ENCODE measurements at regions not wholly inside any gene's neighbourhood (a gene's known extent, or its start where the extent isn't known, plus 50 kb on each side); places are given as distances from the start of the nearest gene placed in this dataset.

DNA sequence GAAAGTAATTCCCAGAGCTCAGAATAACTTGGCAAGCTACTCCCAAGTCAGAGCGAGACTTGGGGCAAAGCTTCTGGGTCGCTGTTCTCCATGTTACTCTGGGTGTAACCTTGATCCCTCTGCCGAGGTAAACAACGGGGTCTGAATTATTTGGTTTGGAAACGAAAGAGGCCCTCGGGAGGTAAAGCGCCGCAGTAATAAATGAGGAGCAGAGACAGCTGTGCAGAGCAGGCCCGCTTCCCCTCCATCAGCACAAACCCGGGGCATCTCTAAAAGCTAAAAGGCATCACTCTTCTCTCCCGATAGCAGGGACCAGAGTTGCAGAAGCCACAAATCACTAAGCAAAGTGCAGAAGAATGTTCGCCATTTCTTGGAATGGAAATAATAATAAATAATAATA lies 561.5 kb downstream of the BCOR start:
- no peaks in the 10 kb centered on the region for H3K9me3 Mint-ChIP-seq
- no peak overlapping the region for H3K27ac Mint-ChIP-seq
- no peak overlapping the region for H3K4me3 Mint-ChIP-seq
- ChIA-PET CTCF (no interaction called here), POLR2A (no interaction called here)
- TF ChIP-seq, protein P1, sequence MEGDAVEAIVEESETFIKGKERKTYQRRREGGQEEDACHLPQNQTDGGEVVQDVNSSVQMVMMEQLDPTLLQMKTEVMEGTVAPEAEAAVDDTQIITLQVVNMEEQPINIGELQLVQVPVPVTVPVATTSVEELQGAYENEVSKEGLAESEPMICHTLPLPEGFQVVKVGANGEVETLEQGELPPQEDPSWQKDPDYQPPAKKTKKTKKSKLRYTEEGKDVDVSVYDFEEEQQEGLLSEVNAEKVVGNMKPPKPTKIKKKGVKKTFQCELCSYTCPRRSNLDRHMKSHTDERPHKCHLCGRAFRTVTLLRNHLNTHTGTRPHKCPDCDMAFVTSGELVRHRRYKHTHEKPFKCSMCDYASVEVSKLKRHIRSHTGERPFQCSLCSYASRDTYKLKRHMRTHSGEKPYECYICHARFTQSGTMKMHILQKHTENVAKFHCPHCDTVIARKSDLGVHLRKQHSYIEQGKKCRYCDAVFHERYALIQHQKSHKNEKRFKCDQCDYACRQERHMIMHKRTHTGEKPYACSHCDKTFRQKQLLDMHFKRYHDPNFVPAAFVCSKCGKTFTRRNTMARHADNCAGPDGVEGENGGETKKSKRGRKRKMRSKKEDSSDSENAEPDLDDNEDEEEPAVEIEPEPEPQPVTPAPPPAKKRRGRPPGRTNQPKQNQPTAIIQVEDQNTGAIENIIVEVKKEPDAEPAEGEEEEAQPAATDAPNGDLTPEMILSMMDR (IDR thresholded peaks at IDR 0.05): no peak
- no peak for ATAC-seq
- peaks cover 5% of the 10 kb centered on the region for H3K4me1 Mint-ChIP-seq (ENCODE audit: low read depth)
- DNase-seq: no peak
- H3K36me3 Mint-ChIP-seq (ENCODE audit: low read depth): no peaks in the 10 kb centered on the region
- peaks cover 2% of the 10 kb centered on the region for H3K27me3 Mint-ChIP-seq
- intact Hi-C loops (cut with micrococcal nuclease): no loop called here

DNA sequence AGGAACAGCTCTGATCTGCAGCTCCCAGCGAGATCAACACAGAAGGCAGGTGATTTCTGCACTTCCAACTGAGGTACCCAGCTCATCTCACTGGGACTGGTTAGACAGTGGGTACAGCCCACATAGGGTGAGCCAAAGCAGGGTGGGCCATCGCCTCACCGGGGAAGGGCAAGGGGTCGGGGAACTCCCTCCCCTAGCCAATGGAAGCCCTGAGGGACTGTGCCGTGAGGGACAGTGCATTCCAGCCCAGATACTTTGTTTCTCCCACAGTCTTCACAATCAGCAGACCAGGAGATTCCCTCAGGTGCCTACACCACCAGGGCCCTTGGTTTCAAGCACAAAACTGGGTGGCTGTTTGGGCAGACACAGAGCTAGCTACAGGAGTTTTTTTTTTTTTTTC lies 555.9 kb downstream of the BCOR start:
- intact Hi-C loops (cut with micrococcal nuclease): no loop called here

DNA sequence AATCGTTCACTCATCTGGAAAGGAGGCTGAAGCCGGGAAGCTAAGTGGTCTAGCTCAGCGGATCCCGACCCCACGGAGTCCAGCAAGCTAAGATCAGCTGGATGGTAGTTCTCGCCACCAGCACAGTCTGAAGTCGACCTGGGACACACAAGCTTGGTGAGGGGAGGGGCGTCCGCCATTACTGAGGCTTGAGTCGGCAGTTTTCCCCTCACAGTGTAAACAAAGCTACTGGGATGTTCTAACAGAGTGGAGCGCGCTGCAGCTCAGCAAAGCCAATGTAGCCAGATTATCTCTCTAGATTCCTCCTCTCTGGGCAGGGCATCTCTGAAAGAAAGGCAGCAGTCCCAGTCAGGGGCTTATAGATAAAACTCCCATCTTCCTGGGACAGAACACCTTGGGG lies 555.4 kb downstream of the BCOR start:
- TF ChIP-seq, protein P1 (IDR thresholded peaks at IDR 0.05): no peak
- intact Hi-C loops (cut with micrococcal nuclease): no loop called here
- Mint-ChIP-seq H3K27ac (no peak overlapping the region), H3K36me3 (ENCODE audit: low read depth) (peaks cover 2% of the 10 kb centered on the region), H3K4me1 (ENCODE audit: low read depth) (no peaks in the 10 kb centered on the region), H3K4me3 (no peak overlapping the region), H3K9me3 (peaks cover 6% of the 10 kb centered on the region), H3K27me3 (peaks cover 2% of the 10 kb centered on the region)
- DNase-seq: no peak
- ATAC-seq: no peak
- CTCF ChIA-PET: no interaction called here
- POLR2A ChIA-PET: no interaction called here

More for the DNA sequence above, 555.9 kb downstream of the BCOR start:
- ChIA-PET CTCF (no interaction called here), POLR2A (no interaction called here)
- H3K9me3 Mint-ChIP-seq: peaks cover 6% of the 10 kb centered on the region
- H3K27me3 Mint-ChIP-seq: peaks cover 2% of the 10 kb centered on the region
- TF ChIP-seq, protein P1 (IDR thresholded peaks at IDR 0.05): no peak
- DNase-seq: no peak
- no peak overlapping the region for H3K27ac Mint-ChIP-seq
- no peak for ATAC-seq
- H3K4me3 Mint-ChIP-seq: no peak overlapping the region
- no peaks in the 10 kb centered on the region for H3K4me1 Mint-ChIP-seq (ENCODE audit: low read depth)
- H3K36me3 Mint-ChIP-seq (ENCODE audit: low read depth): peaks cover 2% of the 10 kb centered on the region

DNA sequence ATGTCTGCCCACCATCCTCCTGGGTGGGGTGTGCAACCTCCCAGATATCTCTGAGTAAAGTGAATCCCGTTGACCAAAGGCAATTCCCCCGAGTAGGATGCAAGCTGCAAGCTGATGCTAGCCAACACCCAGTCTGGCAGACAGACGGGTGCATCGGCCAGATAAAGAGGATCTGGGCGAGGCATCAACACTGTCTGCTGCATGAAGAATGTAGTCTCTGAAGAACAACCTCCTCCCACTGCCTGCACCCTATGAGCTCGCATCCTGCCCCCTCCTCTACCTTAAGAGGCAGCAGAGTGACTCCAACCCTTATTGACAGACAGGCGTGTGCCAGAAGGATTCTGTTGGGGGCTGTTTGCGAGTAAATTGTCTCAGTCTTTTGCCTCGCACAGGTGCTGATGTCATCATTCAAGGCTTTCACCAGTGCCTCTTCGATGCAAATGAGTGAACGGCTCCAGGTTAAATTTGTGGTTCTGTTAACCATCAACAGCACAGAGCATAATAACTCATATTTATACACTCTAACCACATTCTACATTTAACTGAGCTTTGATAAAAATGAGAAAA lies 546.9 kb downstream of the BCOR start:
- Mint-ChIP-seq H3K27me3 (no peaks in the 10 kb centered on the region), H3K4me1 (ENCODE audit: low read depth) (peaks cover 14% of the 10 kb centered on the region), H3K4me3 (no peak overlapping the region), H3K9me3 (peaks cover 5% of the 10 kb centered on the region), H3K27ac (no peak overlapping the region), H3K36me3 (ENCODE audit: low read depth) (no peaks in the 10 kb centered on the region)
- CTCF ChIA-PET: interaction anchor here (1.3 kb wide), 1 partner anchor 8 kb away, joined by 4 read pairs; no protein-coding TSS in a partner anchor
- TF ChIP-seq, protein P1 (IDR thresholded peaks at IDR 0.05): no peak
- DNase-seq: peak; percentile 7
- POLR2A ChIA-PET: no interaction called here
- intact Hi-C loops (cut with micrococcal nuclease): no loop called here
- ATAC-seq: peak; percentile 37

DNA sequence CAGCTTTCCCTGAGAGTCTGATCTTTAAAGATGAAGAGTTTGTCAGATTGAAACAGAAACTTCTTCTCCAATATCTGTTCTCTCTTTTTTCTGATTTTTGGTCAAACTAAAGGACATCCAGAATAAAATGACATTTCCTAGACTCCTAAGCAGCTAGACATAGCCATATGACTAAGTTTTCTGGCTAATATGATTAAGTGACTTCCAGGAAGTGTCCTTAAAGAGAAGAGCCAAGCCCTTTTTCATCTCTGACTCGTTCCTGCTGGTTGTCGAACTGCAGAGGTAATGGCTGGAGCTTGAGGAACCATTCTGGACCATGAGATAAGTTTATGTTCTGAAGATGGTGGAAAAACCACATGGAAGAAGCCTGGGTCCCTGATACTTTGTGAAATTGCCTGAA lies 546.0 kb downstream of the BCOR start:
- POLR2A ChIA-PET: no interaction called here
- intact Hi-C loops (cut with micrococcal nuclease): no loop called here
- TF ChIP-seq, protein P1 (IDR thresholded peaks at IDR 0.05): no peak

More for the DNA sequence above, 546.0 kb downstream of the BCOR start:
- Mint-ChIP-seq H3K27ac (no peak overlapping the region), H3K4me1 (ENCODE audit: low read depth) (peaks cover 14% of the 10 kb centered on the region), H3K9me3 (peaks cover 5% of the 10 kb centered on the region), H3K27me3 (no peaks in the 10 kb centered on the region), H3K36me3 (ENCODE audit: low read depth) (no peaks in the 10 kb centered on the region), H3K4me3 (no peak overlapping the region)
- CTCF ChIA-PET: interaction anchor here (1.3 kb wide), 1 partner anchor 9 kb away, joined by 4 read pairs; no protein-coding TSS in a partner anchor
- DNase-seq: peak; percentile 12
- peak; percentile 81 for ATAC-seq
